ENCODE measurements at regions not wholly inside any gene's neighbourhood (a gene's known extent, or its start where the extent isn't known, plus 50 kb on each side); places are given as distances from the start of the nearest gene placed in this dataset.

DNA sequence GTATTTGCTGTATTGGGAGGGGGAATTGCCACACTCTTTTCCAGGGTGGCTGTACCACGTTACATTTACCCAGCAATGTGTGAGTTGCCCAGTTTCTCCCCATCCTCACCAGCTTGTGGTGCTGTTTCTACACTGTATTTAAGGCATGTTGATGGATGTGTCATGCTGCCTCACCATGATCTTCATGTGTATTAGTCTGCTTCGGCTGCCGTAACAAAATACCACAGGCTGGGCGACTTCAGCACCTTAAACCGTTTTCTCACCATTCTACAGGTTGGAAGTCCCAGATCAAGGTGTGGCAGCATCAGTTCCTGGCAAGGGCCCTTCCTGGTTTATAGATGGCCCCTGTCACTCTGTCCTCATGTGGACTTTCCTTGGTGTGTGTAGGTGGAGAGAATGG is 169.7 kb downstream of the IGLL1 start:
- no peak for DNase-seq (ENCODE audit: low read depth, low spot score)

DNA sequence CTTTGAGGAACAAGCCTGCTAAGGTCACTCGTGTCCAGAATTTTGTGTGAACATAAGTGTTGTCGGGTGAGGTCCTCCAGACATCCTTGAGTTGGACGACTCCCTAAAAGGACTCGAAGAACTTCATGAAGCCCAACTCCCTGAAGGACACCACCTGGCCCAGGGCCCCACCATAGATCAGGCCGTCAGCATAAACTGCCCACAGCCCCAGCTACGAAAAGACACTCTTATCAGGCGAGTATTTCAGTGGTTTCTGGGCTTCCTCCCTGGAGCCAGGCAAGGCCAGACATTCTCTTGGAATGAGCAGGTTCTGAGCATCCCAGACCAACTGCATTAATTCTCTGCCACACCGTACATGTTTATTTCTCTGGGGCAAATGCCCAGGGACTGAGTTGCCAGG is 170.1 kb downstream of the IGLL1 start:
- DNase-seq (ENCODE audit: low read depth, low spot score), result no peak

GRCh38 chr22:23408321-23408720 is 171.8 kb downstream of the IGLL1 start:
- DNase-seq (ENCODE audit: low read depth, low spot score), result no peak

DNA sequence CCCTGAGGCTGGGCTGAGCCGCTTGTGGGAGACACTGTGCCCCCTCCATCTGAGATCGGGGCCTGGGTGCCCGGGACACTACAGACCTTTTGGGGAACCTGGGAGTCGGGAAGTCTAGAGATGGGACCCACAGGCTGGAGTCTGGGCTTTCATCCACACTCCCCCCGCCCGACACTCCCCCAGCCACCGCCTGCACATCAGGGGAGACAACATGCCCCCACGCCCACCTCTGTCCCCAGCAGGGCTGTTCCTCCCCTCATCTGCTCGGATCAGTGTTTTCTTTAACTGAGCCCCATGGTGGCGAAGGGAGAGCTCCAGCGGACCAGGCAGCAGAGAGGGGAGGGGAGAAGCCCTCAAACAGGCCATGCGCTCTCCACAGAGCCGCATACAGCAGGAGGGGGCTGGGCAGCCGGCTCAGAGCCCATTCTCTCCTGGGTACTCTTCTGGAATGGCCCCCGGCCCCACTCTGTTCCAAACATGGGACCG is 174.7 kb downstream of the IGLL1 start:
- no peak for DNase-seq (ENCODE audit: low read depth, low spot score)

- DNase-seq (ENCODE audit: low read depth, low spot score), result peak; percentile 76
Observed at GRCh38 chr22:23404689-23405365, 175.3 kb downstream of the IGLL1 start.

DNA sequence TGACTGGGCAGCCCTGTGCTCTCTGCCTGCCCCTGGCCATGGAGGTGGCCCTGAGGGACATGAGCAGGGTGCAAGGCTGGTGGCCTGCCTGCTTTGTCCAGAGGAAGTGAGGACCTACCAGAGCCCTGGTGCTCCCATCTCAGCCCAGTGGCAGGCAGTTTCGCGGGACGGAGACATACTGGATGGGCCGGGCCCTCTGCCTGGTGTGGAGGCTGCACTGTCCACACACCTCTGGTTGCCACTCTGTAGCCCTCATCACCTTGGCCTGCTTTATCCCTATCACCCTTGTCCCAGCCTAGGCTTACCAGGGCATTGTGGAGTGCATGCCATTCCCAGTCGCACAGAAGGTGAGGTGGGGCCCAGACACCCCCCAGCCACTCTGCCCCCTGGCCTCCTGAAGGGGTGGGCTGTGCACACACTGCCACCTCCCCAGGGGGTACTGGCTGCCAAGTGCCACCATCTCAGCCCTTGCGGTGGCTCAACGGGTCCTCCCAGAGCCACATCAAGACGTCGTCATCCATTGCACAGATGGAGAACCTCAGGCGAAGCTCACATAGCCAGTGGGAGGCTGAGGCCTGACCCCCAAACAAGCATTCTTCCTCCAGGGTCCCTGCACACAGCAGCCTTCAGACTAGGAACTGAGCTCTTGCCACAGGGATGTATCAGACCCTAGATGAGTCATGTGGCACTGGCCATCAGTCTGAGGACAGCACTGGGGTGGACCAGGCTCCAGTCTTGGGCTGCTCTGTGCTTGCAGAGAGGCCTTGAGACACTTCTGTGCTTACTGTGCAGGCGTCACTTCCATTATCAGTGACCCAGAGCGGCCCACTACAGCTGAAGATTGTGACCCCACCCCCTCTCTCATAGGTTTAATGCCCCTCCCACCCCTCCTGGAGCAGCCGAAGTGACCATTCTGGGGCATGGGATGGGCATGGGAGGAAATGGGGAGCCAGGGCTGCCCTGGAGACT is 176.1 kb downstream of the IGLL1 start:
- DNase-seq (ENCODE audit: low read depth, low spot score), result no peak

- DNase-seq (ENCODE audit: low read depth, low spot score), result no peak
Observed at GRCh38 chr22:23403152-23403719, 176.9 kb downstream of the IGLL1 start.

DNA sequence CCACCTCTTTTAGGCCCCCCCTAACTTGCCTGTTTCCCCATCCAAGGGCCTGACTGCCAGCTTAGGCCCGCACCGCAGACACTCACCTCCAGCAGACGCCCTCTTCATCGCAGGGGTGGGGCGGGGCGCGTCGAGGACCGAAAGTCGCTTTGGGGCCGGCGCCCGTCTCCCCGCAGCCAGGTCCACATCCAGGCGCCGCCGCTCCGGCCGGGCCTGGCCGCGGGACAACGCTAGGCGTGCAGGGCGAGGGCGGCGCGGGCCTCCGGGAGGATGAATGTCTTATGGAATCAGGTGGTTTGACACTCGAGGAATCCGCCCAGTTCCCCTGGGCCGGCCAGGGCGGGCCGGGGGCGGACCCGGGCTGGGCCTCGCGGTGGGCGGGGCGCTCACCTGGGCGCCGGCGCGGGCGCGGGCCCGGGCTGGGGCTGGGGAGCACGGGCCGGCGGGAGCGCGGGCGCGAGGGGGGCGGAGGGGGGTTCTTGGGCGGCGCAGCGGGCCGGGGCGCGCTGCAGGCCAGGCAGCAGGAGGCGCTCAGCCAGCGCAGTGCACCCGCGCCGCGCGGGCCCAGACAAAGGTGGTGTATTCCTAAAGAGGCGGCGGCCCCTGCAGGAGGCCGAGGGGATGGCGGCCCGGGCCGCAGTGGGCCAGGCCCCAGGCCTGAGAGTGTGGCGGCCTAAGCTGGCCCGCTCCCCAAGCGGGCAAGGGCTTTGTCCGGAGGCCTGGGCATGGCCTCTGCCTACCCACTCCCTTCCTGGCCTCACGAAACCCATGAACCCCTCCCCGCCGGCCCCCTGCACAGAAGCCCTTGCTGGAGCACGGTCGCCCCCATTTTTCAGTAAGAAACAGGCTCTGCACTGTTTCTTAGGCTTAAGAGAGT is 177.6 kb downstream of the IGLL1 start:
- peak; percentile 87 for DNase-seq (ENCODE audit: low read depth, low spot score)

- peak; percentile 34 for DNase-seq (ENCODE audit: low read depth, low spot score)
Observed at GRCh38 chr22:23401910-23402274, 178.2 kb downstream of the IGLL1 start.

DNA sequence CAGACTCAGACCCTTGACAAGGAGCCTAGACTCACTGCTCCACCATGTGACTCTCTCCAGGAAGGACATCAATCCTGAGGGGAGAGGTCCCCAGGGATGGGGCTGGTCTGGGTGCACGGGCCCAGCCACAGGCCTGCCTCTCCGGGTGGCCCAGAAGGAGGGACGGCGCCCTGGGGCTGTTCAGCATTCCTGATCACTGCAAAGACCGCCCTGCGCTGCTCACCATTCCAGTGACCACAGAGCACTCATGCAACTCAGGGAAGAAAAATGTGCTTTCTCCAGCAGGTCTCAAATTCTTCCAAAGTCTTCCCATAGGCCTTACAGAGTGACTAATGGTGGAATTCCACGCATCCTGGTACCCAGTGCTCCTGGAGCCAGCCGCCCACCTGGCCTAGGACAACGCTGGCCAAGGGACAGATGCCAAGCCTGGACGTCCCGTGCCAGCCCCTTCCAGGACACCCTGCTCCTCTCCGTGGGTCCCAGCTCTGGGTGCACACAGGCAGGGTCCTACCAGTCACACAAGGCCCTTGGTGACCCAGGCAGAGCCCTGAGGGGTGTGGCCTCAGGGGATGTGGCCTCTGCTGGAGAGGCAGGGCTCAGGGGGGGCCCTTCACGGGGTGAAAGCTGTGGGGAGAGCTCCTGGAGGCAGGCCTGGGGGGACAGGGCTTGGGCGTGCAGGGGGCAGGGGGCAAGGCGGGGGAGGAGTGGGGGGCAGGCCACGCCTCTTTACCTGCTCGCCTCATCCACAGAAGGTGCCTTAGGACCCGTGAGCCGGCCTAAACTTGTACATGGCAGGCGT is 178.8 kb downstream of the IGLL1 start:
- peak; percentile 88 for DNase-seq (ENCODE audit: low read depth, low spot score)

GRCh38 chr22:23400286-23400981 is 179.7 kb downstream of the IGLL1 start:
- no peak for DNase-seq (ENCODE audit: low read depth, low spot score)

DNA sequence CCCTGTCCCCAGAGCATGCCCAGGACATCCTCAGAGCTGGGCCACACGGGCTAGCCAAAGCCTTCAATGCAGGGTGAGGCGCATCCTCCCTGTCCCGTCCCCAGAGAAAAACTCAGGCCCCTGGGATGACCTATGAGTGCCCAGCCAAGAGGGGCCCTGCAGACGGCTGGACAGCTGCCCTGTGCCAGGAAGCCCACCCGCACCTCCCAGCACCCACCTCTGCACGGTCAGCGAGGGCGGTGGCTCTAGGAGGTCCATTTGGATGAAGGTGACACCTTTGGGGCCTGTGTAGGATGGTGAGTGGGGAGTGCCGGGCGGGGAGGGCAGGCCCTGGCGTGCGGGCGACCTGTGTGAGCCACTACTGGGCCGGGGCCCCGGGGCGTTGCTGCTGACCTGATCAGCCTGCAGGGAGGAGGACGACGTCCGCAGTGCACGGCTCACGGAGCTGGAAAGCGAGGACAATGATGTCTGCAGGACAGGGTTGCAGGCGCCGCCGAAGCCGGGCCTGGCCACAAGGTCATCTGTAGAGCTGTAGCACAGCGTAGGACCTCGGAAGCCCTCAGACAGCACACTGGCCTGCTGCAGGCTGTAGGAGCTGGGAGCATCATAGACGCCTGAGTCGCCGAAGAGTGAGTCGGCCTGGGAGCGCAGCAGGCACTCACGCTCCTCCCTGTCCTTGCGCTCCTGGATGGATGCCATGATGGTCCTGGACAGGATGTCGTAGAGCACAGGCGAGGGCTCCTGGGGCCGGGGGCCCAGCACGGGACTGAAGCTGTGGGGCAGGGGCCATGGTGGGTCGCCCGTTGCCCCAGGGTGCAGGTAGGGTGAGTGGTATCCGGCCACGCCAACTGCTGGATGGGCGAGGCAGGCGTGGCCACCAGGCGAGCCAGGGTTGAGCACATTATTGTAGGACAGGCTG is 180.5 kb downstream of the IGLL1 start:
- DNase-seq (ENCODE audit: low read depth, low spot score), result no peak

DNA sequence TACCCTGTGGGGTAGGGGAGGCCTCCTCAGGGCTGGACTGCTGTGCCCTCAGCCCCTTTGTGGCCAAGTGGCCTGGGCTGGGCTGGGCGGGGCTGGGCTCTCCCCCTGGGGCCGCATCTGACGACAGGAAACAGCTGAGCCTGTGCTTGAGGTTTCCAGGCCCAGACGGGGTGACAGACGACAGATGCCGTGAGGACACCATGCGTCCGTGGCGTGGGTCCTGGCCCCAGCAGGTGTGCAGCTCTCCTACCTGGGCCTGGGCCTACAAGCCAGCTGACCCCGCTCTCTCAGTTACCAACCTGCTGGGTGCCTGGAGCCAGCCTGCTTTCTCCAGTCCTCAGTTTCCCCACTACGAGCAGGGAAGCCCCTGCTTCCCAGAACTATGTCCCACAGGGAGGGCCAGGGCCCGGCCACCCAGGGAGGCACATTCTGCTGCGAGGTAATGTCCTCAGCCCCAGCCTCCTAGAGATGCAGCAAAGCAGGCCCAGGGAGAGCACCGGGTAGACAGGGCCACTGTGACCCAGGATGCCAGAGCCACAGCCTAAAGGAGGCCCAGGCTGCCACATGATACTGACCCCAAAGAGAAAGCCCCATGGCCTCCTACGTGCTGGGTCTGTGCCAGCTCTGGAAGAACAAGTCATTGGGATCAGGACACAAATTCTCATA is 181.3 kb downstream of the IGLL1 start:
- no peak for DNase-seq (ENCODE audit: low read depth, low spot score)

GRCh38 chr22:23397613-23398567 is 182.2 kb downstream of the IGLL1 start:
- DNase-seq (ENCODE audit: low read depth, low spot score), result no peak

DNA sequence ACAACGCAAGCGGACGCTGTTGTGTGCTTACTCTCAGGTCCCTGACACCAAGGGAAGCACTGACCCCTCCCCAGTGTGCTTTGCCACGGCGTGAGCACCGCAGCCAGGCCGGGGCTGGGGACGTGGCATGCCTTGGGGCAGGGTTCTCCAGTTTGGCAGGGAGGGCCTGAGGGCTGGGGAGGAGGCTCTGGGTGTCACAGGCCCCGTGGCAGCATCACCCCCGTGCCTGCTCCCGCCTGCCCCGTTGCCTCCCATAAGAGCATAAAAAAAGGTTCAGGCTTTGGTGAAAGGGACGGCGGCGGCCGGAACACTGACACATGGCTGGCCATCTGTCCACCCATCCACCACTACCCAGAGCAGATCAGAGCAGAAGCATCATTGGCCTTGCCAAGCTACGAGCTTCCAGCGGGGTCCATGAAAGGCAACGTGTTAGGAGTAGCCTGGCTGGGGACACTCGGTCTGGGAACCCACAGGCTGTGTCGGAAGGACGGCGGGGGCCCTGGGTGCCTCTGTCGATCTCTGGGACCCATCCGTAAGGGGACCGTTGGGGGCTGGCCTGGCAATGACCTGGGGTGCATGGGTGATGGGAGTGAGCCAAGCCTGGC is 183.0 kb downstream of the IGLL1 start:
- DNase-seq (ENCODE audit: low read depth, low spot score), result no peak

DNA sequence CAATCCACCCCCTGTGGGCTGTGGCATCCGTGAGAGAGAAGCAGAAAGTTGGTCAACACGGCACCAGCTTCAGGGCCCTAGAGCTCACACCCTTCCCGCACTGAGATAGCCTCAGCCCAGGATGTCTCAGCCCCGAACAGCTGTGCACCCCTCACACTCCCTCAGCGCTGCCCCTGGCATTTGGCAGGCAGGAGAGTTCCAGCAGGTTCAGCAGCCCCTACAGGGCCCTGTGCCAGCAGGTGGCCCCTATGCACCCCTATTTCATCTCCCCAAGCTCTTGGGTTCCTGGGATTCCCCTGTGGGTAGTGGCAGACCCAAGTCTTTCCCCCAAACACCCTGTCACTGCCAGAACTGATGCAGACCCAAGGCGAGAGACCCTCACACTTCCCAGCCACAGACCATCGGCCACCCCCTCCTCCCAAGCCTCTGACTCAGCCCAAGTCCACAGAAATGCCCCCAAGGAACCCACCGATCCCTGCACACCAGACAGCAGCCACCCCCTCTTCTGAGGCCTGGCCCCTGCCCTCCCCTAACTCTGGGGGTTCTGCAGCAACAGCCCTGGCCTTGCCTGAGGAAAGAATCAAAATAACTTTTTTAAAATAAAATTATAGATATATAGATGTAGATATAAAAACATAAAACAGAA is 183.6 kb downstream of the IGLL1 start:
- DNase-seq (ENCODE audit: low read depth, low spot score), result no peak

All from ELF-1 (cell line).